ENCODE measurements at regions not wholly inside any gene's neighbourhood (a gene's known extent, or its start where the extent isn't known, plus 50 kb on each side); places are given as distances from the start of the nearest gene placed in this dataset.

DNA sequence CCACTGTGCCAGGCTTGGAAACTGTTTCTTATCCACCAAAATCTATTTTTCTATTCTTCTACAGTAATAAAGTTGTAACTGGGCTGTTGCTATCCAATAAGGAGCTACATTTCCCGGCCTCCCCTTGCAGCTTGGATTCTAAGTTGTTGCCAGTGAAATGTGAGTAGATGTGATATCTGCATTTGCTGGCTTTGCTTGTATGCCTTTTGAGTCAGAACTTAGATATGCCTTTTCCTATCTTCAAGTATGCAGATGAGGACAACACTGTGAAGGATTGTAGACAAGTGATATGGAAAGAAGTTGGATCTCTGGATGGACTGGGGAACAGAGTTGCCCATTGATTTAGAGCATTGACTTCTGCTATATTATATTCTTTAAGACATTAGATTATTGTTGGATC is 236.9 kb downstream of the REEP3 start:
- TF ChIP-seq EZH2 (IDR thresholded peaks at IDR 0.05; ENCODE audit: borderline replicate concordance, insufficient read depth, low read depth, low read length, poor library complexity, severe bottlenecking), result no peak
- TF ChIP-seq, protein P1, sequence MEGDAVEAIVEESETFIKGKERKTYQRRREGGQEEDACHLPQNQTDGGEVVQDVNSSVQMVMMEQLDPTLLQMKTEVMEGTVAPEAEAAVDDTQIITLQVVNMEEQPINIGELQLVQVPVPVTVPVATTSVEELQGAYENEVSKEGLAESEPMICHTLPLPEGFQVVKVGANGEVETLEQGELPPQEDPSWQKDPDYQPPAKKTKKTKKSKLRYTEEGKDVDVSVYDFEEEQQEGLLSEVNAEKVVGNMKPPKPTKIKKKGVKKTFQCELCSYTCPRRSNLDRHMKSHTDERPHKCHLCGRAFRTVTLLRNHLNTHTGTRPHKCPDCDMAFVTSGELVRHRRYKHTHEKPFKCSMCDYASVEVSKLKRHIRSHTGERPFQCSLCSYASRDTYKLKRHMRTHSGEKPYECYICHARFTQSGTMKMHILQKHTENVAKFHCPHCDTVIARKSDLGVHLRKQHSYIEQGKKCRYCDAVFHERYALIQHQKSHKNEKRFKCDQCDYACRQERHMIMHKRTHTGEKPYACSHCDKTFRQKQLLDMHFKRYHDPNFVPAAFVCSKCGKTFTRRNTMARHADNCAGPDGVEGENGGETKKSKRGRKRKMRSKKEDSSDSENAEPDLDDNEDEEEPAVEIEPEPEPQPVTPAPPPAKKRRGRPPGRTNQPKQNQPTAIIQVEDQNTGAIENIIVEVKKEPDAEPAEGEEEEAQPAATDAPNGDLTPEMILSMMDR (IDR thresholded peaks at IDR 0.05), result no peak
- Histone ChIP-seq H3K27me3 (replicated peaks in 1 of 4; ENCODE audit: control extremely low read depth in 1 of 4, control insufficient read depth in 3 of 4, insufficient read depth in 4 of 4, low read length in 3 of 4) (peaks cover 0 to 8% (median 3%) of the 10 kb centered on the region in 4 experiments), H4K20me1 (ENCODE audit: control insufficient read depth, insufficient read depth, low read length, poor library complexity, severe bottlenecking) (no peaks in the 10 kb centered on the region), H3K27ac (ENCODE audit: low read length in 2 of 2) (no peak overlapping the region), H3K4me1 (ENCODE audit: control insufficient read depth in 2 of 2, insufficient read depth in 2 of 2, low read length in 2 of 2) (no peaks in the 10 kb centered on the region), H3K9ac (ENCODE audit: low read length) (no peak overlapping the region), H3K9me3 (ENCODE audit: control extremely low read depth in 1 of 3, control insufficient read depth in 2 of 3, insufficient read depth in 1 of 3, low read length in 2 of 3) (no peaks in the 10 kb centered on the region), H3K4me2 (replicated peaks; ENCODE audit: low read depth, low read length, poor library complexity, severe bottlenecking) (no peak overlapping the region), H3K36me3 (replicated peaks in 1 of 2; ENCODE audit: control extremely low read depth in 1 of 2, control insufficient read depth in 1 of 2, extremely low read depth in 1 of 2, insufficient read depth in 2 of 2, low read length in 1 of 2) (no peaks in the 10 kb centered on the region), H2AFZ (ENCODE audit: insufficient read depth, low read depth, low read length, poor library complexity, severe bottlenecking) (no peak overlapping the region), H3K79me2 (ENCODE audit: control insufficient read depth, insufficient read depth, low read length) (no peaks in the 10 kb centered on the region), H3K4me3 (ENCODE audit: control extremely low read depth in 1 of 5, extremely low read depth in 1 of 5, insufficient read depth in 1 of 5, low read depth in 2 of 5, low read length in 4 of 5) (no peak overlapping the region)
- ATAC-seq (ENCODE audit: low read depth) (no peak), DNase-seq (no peak)
- H3K4me3 Mint-ChIP-seq, result no peak overlapping the region
- no peak overlapping the region for H3K27ac Mint-ChIP-seq
- WGBS (ENCODE audit: insufficient coverage), result 100% methylated on average over 1 of the region's 1 CpG
- POLR2A ChIA-PET, result no interaction called here
- CTCF ChIA-PET, result interaction anchor here (1.1 kb wide), 1 partner anchor 38 kb away, joined by 3 read pairs; no protein-coding TSS in a partner anchor
- intact Hi-C loops (cut with micrococcal nuclease), result no loop called here
- H3K4me1 Mint-ChIP-seq, result no peaks in the 10 kb centered on the region
- no peaks in the 10 kb centered on the region for H3K9me3 Mint-ChIP-seq (ENCODE audit: insufficient read depth)
- H3K27me3 Mint-ChIP-seq, result peaks cover 36% of the 10 kb centered on the region

DNA sequence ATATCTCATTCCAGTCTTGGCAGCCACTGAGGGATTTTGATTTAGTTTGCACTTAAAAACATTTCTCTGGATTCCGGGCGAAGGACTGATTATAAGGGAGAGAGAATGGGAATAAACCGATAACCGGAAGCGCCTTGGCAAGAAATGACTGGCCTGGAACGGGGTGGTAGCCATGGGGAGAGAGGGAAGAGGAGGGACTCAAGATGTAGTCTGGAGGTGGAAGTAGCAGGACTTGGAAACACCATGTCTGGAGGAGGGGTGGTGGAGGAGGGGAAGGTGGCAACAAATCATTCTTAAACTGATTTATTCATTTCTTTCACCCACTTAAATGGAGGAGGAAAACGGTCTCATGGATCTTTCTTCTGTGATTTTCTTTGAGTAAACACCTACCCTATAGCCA is 238.1 kb downstream of the REEP3 start:
- CTCF ChIA-PET, result no interaction called here
- H3K36me3 ChIP-seq (replicated peaks in 1 of 2; ENCODE audit: control extremely low read depth in 1 of 2, control insufficient read depth in 1 of 2, extremely low read depth in 1 of 2, insufficient read depth in 2 of 2, low read length in 1 of 2), result no peaks in the 10 kb centered on the region
- peaks cover 0 to 8% (median 3%) of the 10 kb centered on the region in 4 experiments for H3K27me3 ChIP-seq (replicated peaks in 1 of 4; ENCODE audit: control extremely low read depth in 1 of 4, control insufficient read depth in 3 of 4, insufficient read depth in 4 of 4, low read length in 3 of 4)
- ATAC-seq (ENCODE audit: low read depth) (no peak), DNase-seq (no peak)
- no peak overlapping the region for H2AFZ ChIP-seq (ENCODE audit: insufficient read depth, low read depth, low read length, poor library complexity, severe bottlenecking)
- TF ChIP-seq, protein P1 (IDR thresholded peaks at IDR 0.05), result no peak
- TF ChIP-seq EZH2 (IDR thresholded peaks at IDR 0.05; ENCODE audit: borderline replicate concordance, insufficient read depth, low read depth, low read length, poor library complexity, severe bottlenecking), result no peak
- H3K4me1 Mint-ChIP-seq, result no peaks in the 10 kb centered on the region
- H3K27ac ChIP-seq (ENCODE audit: low read length in 2 of 2), result no peak overlapping the region
- no peaks in the 10 kb centered on the region for H3K79me2 ChIP-seq (ENCODE audit: control insufficient read depth, insufficient read depth, low read length)
- intact Hi-C loops (cut with micrococcal nuclease), result no loop called here
- H3K9me3 Mint-ChIP-seq (ENCODE audit: insufficient read depth), result no peaks in the 10 kb centered on the region
- H3K9ac ChIP-seq (ENCODE audit: low read length), result no peak overlapping the region
- no peaks in the 10 kb centered on the region for H3K9me3 ChIP-seq (ENCODE audit: control extremely low read depth in 1 of 3, control insufficient read depth in 2 of 3, insufficient read depth in 1 of 3, low read length in 2 of 3)
- no peak overlapping the region for H3K4me3 ChIP-seq (ENCODE audit: control extremely low read depth in 1 of 5, extremely low read depth in 1 of 5, insufficient read depth in 1 of 5, low read depth in 2 of 5, low read length in 4 of 5)
- 90% methylated on average over 6 of the region's 7 CpGs for WGBS (ENCODE audit: insufficient coverage)
- H3K4me3 Mint-ChIP-seq, result no peak overlapping the region
- no peaks in the 10 kb centered on the region for H4K20me1 ChIP-seq (ENCODE audit: control insufficient read depth, insufficient read depth, low read length, poor library complexity, severe bottlenecking)
- H3K4me2 ChIP-seq (replicated peaks; ENCODE audit: low read depth, low read length, poor library complexity, severe bottlenecking), result no peak overlapping the region
- H3K27me3 Mint-ChIP-seq, result peaks cover 39% of the 10 kb centered on the region
- POLR2A ChIA-PET, result no interaction called here
- H3K4me1 ChIP-seq (ENCODE audit: control insufficient read depth in 2 of 2, insufficient read depth in 2 of 2, low read length in 2 of 2), result no peaks in the 10 kb centered on the region
- H3K27ac Mint-ChIP-seq, result no peak overlapping the region

Data from B cell (primary cell).